ENCODE measurements at regions not wholly inside any gene's neighbourhood (a gene's known extent, or its start where the extent isn't known, plus 50 kb on each side); places are given as distances from the start of the nearest gene placed in this dataset.
"Not testable (repeated sequence)": the region's sequence is repeated elsewhere in the genome, so short reads cannot be mapped to it uniquely, and the experiment has no call there.

- no peak for TF ChIP-seq CTCF (IDR thresholded peaks at IDR 0.05; ENCODE audit: unreplicated experiment in 3 of 3)
- Mint-ChIP-seq H3K27me3 (ENCODE audit: low read depth) (no peaks in the 10 kb centered on the region), H3K36me3 (ENCODE audit: low read depth) (no peaks in the 10 kb centered on the region), H3K9me3 (no peaks in the 10 kb centered on the region), H3K4me3 (no peak overlapping the region), H3K4me1 (peaks cover 11% of the 10 kb centered on the region), H3K27ac (no peak overlapping the region)
Measured at GRCh38 chr11:29231991-29232390, 784.8 kb downstream of the KCNA4 start.

- H3K4me3 Mint-ChIP-seq = no peak overlapping the region
- H3K9me3 Mint-ChIP-seq = no peaks in the 10 kb centered on the region
- no peak for TF ChIP-seq CTCF (IDR thresholded peaks at IDR 0.05; ENCODE audit: unreplicated experiment in 3 of 3)
- H3K36me3 Mint-ChIP-seq (ENCODE audit: low read depth) = no peaks in the 10 kb centered on the region
- no peaks in the 10 kb centered on the region for H3K27me3 Mint-ChIP-seq (ENCODE audit: low read depth)
- H3K4me1 Mint-ChIP-seq = peaks cover 11% of the 10 kb centered on the region
- H3K27ac Mint-ChIP-seq = no peak overlapping the region
Measured at GRCh38 chr11:29231586-29231985, 785.2 kb downstream of the KCNA4 start.

- Mint-ChIP-seq H3K36me3 (ENCODE audit: low read depth) (no peaks in the 10 kb centered on the region), H3K27me3 (ENCODE audit: low read depth) (peaks cover 4% of the 10 kb centered on the region), H3K4me1 (peaks cover 11% of the 10 kb centered on the region), H3K9me3 (peaks cover 17% of the 10 kb centered on the region), H3K4me3 (no peak overlapping the region), H3K27ac (no peak overlapping the region)
- TF ChIP-seq CTCF (IDR thresholded peaks at IDR 0.05; ENCODE audit: unreplicated experiment in 3 of 3) = no peak
Measured at GRCh38 chr11:29227811-29228210, 789.0 kb downstream of the KCNA4 start.

DNA sequence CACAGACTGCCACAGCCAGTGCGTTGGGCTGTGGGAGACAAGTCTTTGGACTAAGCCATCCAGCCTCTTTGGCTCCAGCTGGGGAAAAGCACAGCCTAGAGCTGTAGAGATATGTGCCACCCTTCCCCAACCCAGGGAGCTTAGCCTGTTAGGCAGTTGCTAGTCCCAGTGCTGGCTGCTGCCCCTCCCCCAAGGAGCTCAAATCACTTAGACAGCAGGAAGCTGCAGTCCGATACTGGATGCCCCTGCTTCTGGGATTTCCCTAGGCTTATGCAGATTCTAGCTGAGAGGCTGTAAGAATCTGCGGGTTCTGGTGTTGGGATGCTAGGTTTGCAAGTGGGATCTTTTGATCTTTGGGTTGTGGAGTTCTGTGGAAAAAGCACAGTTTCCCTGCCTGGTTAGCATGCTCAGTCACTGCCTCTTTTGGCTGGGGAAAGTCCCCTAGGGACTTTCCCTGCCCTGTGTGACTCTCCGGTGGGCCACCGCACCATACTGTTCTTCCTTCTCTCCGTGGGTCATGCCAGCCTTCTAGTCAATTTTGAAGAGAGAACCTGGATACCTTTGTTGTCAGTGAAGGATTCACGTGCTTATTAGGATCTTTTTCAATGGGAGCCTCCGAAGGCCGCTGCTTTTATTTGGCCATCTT is 792.0 kb downstream of the KCNA4 start:
- Mint-ChIP-seq H3K9me3 (peaks cover 34% of the 10 kb centered on the region), H3K4me1 (no peaks in the 10 kb centered on the region), H3K36me3 (ENCODE audit: low read depth) (no peaks in the 10 kb centered on the region), H3K27ac (no peak overlapping the region), H3K4me3 (no peak overlapping the region), H3K27me3 (ENCODE audit: low read depth) (peaks cover 4% of the 10 kb centered on the region)
- TF ChIP-seq CTCF (IDR thresholded peaks at IDR 0.05; ENCODE audit: unreplicated experiment in 3 of 3) = no peak

- H3K4me3 Mint-ChIP-seq; H3K27me3 Mint-ChIP-seq (ENCODE audit: low read depth); H3K36me3 Mint-ChIP-seq (ENCODE audit: low read depth); H3K4me1 Mint-ChIP-seq; H3K27ac Mint-ChIP-seq: not testable (repeated sequence)
- H3K9me3 Mint-ChIP-seq = peaks cover 28% of the 10 kb centered on the region
Measured at GRCh38 chr11:29219531-29219930, 797.3 kb downstream of the KCNA4 start.

- peaks cover 18% of the 10 kb centered on the region for H3K9me3 Mint-ChIP-seq
- H3K4me3 Mint-ChIP-seq = no peak overlapping the region
- no peaks in the 10 kb centered on the region for H3K4me1 Mint-ChIP-seq
- H3K27me3 Mint-ChIP-seq (ENCODE audit: low read depth) = no peaks in the 10 kb centered on the region
- no peaks in the 10 kb centered on the region for H3K36me3 Mint-ChIP-seq (ENCODE audit: low read depth)
- TF ChIP-seq CTCF (IDR thresholded peaks at IDR 0.05; ENCODE audit: unreplicated experiment in 3 of 3) = no peak
- no peak overlapping the region for H3K27ac Mint-ChIP-seq
Measured at GRCh38 chr11:29217901-29218300, 798.9 kb downstream of the KCNA4 start.
